GM19240 (cell line): ENCODE measurements at regions not wholly inside any gene's neighbourhood (a gene's known extent, or its start where the extent isn't known, plus 50 kb on each side); places are given as distances from the start of the nearest gene placed in this dataset.

ENCODE experiments used
- DNase-seq: peaks from one replicate; pipeline ENCODE4 v3.0.0; 2011; ENCODE audit warnings: low spot score; ENCODE audit not compliant: insufficient read length

DNA sequence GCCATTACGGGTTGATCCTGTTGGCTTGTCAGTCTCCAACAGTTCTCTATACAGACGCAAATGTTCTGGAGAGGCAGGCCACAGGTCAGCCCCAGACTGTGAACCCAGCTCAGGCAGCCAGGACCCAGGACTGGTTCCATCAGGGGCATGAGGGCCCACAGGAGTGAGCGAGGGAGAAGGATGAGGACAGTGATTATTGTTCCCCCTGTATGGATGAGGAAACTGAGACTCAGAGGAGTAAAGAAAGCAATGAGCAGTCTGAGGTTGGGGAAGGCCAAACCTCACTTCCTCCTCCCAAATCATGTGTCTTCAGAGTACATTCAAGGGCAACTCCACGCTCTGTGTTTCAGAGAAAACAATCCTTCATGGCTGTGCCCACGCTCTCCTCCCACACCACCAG, 121.9 kb downstream of the RPLP1 start:
- DNase-seq, result no peak

DNA sequence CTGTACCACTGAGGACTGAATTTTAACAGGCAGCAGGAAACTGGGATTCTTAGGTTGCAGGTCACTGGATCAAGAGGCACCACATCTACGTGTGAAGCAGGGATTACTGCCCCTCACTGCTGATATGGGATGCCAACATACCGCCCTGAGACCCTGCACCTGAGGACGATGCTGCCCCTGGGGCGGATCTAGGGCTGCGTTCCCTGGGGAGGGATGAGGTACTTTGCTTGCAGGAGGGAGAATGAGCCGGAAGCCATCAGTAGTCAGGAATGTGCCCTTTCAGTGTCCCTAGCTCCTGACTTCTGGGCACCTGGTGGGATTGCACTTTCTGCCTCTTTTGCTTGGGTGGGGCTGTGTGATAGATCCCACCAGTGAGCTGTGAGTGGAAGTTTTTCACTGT, 122.8 kb downstream of the RPLP1 start:
- DNase-seq, result no peak

DNA sequence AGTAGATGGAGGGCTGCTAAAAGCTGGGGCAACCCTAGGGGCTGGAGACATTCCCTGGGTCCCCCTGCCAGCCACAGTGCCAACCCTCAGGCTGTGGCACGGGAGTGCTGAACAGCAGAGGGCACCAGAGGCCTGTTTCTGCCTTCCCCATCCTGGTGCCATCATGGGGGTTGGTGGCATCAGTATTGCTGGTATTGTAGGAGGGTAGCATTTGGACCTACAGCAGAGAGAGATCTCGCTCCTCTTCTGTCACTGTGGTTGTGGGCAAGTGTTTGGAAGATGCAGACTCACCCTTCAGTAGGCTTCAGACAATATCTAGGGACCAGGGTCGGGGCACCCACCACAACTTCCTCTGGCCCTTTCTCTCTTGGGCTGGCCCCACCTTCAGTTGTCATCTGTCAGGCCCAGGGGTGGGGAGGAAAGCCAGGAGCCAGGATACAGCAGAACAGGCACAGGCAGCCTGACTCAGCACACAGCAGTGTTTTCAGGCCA, 123.5 kb downstream of the RPLP1 start:
- DNase-seq, result no peak

DNA sequence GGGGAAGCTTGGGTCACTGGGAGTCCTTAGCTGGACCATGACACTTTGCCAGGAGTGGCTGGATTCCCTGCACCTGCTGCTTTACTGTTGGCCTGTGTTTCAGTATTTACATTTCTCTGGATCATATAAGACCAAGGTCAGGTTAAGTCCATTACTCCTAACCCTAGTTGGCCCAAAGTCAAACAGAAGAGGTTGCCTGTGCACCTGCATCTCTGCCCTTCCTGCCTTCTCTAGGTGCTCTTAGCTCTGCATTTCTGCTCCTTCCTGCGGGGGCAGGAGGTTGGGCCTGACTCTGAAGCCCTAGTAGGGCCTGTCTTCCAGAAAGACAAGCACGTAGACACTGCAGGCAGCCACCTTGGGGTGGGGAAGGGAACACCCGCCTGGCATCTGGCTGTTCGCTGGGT, 124.3 kb downstream of the RPLP1 start:
- no peak for DNase-seq

DNA sequence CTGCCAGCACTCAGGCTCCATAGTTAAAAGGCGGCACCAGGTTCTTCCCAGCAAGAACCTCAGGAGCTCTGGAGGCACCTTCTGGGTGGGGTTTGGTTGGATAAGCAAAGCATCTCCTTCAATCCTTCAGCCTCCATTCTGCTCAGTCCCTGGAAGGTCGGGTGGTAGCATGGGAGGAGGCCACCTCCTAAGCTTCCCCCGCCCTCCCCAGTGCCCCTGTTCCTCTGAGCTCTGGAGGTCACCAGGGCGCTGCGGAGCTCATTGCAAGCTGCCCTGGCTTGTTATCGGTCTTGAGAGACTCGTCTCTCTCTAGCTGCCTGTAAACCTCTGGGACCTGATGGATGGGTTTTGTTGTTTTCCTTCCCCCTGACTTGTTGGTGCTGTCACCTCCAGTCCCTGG, 124.8 kb downstream of the RPLP1 start:
- DNase-seq, result no peak

DNA sequence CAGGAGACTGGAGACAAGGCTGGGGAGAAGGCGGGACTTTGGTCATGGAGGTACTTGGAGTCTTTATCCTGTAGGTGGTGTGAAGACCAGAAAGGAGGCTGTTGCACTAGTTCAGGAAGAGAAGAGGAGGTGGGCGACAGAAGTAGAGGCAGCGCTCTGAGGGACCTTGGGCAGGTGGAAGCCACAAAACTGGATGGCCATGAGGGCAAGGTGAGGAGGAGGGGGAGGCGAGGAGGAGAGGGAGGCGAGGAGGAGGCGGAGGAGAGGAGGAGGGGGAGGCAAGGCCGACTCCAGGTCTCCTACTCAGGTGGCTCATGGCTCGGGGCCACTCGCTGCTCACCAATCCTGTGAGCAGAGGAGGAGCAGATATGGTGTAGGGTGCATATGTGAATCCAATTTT, 125.6 kb downstream of the RPLP1 start:
- no peak for DNase-seq

DNA sequence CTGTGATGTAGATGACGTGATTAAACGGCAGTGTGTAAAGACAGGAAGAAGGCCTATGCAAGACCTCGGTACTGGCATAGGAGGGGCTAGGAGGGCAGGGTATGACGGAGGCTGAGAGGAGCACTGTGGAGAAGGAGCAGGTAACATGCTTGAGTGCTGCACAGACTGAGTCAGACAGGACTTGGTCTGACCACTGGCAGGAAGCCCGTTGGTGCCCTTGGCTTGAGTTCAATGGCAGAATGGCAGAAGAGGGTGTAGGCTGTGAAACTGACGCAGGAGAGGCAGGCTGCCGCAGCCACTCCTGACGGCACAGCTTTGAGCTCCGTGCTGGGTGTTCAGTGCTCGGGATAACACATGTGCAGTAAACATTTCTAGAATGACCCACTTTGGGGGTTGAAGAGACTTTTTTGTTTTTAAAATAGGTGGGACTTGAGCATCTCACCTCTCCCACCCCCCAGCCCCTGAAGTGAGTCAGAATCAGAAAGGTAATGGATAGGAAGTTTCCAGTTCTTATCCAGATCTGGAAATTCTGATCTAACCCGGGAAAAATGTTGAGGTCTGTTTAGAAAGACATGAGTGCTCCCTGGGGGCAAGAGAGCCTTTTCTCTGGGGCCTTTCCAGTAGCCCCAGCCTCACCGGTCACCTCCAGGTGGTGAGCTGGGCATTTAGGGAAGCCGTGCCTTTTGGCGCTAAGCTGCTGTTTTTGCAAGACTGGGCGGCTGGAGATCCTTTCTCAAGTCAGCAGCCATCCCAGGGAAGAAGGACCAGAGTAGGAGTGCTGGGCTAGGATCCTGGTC, 126.4 kb downstream of the RPLP1 start:
- no peak for DNase-seq

DNA sequence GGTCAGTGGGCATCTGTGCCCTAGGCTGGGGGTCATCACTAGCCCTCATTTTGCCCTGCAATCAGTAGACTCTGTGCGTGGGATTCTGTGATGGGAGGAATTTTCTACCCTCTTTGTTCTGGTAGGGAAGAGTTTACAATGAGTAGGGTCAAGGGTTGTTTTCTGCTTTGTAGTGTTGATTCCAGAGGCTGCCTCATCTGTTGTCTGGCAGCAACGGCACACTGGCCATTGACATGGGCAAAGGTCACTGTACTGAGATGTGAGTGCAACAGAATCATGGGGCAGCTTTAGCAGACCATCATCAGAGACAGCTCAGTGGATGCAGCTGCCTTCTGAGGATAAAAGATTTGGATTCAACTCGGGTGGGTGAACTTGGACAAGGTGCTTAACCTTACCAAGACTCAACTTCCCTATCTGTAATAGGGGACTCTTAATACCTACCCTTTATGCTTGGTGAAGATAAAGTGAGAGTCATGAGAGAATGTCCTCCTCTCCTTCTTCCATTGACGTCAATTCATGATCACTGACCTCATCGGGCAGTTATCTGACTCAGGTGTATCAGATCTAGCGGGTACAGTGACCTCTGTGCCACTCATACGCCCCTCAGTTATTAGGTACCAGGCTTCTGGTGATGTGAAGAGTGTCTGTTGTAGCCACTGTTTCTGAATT, 127.5 kb downstream of the RPLP1 start:
- no peak for DNase-seq

DNA sequence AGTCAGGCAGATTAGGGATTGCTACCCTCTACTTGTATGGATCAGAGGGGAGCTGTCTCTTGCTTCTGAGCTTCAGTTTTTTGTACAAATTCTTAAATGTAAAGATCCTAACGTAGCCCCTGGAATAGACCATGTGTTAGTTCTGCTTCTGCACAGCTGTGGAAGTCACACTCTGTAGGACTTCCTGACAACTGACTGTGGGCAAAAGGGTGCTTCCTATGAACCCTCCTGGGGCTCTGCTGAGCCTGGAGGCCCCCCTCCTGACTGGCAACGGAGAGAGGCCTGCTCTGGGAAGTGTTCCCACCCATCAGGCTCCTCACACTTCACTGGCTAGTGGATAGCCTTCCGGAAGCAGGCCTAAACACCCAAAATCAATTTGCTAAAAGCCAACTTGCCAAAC, 131.0 kb downstream of the RPLP1 start:
- DNase-seq, result no peak

DNA sequence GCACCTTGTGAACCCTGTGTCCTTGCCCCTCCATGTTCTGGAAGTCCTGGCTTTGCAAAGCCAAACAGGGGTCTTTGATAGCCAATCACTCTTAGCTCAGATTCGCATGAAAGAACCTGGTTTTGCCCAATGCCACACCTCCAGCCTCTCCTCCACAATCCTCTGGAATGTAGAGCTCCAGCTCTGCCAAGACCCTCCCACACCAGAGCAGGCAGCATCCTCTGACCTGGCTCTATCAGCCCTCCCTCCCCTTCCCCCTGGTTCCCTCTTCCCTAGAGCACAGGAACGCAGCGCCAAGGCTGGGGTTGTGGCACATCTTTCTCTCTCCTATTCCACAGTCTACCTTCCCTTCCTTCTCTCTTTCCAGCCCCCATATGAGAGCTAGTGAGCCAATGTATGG, 133.3 kb downstream of the RPLP1 start:
- DNase-seq, result no peak

DNA sequence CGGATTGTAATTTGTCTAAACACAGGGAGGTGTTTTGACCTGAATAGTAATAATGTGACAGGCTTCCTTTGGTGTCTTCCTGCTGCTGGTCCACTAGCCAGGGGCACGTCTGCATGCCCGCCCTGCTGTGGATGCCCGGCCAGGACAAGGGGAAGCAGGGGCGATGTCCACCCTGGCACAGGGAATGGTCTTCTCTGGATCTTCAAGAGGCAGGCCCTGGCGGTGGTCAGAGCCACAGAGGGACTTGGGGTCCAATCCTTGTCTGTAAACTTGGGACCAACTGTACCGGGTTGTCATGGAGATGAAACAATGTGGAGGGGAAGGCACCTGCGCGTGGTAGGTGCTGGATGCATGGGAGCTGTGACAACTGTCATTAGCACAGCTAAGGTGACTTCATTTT, 134.1 kb downstream of the RPLP1 start:
- DNase-seq, result no peak

DNA sequence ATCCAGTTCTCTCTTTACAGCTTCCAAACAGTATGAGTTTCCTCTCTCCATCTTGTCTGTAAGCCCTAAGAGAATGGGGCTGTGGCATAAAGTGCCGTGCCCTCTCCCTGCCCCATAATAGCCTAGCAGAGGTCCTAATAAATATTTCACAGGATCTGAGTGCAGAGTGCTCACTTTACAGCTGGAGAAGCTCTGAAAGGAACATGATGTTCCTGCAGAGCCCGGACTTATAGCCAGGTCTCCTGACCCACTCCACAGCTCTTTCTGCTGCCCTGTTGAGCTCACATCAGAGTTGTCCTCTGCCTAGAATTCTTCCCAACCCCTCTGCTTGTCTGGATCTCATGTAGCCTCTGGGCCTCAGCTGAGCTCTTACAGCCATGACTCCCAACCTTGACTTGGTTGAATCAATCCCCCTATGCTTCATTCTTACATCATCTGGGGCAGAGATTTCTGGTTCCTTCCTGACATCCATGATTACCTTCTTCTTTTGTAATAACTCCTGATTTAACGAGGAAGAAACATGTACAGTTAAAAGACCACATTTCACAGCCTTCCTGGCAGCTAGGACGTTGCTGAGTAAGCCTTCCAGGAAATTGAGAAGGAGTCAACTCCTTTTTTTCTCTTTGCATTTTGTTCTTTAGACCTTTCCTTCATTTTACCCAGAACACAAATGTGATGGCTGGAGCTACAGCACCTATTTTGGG, 135.3 kb downstream of the RPLP1 start:
- DNase-seq, result no peak

DNA sequence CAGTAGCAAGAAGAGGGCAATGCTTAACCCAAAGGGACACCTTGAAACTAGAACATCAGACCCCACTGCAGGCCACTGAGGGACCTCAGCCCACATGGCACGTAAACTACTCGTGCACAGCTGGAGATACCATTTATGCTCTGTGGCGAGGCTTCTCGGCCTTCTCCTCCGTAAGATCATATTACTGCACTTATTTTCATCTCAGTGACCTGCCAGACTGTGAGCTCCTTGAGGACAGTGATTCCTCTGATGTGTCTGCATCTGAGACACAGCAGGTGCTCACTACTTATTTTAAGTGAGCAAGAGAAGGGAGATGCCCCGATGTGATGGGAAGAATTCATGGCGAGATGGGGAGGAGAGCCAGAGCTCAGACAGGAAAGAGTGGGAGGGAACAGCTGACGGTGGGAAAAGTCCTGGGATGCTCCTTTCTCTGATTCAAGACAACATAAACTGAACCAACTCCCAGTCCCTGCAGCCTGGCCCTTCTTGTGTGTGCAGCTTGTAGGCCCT, 137.6 kb downstream of the RPLP1 start:
- no peak for DNase-seq

DNA sequence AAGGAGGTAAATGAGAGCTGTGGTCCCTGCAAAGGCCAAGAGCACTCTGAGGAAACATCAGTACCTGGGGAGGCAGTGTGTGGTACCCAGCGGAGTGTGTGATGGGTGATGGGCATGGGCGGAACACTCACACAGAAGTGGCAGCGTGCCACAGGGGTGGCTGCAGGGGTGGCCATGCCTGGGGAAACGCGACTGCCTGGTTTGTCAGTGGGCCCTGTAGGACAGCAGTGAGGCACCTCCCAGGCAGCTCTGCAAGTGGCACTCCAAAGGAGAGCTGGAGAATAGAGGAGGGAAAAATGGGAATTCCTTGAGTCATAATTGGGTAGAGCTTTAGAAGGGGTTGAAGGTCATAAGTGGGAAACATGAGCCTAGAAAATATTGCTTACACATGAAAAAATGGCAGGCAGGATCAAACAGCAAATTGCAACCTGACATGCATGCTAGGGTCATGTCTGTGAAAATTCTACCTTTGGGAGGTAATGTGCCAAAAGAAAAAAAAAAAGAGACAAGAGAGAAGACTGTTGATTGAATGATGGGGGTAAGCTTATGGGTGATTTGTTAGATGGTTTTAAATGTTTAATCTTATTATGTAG, 138.4 kb downstream of the RPLP1 start:
- DNase-seq, result no peak

DNA sequence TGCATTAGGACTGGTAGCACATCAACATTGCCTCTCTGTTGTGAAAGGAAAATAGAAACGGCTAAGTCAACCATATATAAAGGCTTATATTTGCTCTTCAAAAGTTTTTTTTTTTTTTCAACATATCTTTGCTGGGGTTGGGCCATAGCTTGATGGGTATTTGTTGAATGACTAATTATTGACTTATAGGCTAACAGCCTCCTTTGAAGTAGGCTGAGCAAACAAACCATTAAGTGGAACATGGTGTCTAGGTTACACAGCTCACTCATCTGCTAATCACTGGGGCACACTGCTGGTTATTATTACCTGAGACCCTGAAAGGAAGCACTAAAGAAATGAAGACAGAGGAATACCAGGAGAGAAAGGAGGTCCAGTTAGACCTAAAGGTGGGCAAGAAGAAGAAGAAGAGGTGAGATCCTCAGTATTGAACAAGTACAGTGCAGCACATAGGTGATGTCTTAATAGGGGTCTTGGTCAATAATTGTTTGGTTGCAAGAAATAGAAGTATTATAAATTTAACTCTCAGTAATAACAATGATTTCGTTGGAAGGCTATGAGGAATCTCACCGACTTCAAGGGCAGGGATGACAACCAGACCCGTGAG, 139.4 kb downstream of the RPLP1 start:
- no peak for DNase-seq

DNA sequence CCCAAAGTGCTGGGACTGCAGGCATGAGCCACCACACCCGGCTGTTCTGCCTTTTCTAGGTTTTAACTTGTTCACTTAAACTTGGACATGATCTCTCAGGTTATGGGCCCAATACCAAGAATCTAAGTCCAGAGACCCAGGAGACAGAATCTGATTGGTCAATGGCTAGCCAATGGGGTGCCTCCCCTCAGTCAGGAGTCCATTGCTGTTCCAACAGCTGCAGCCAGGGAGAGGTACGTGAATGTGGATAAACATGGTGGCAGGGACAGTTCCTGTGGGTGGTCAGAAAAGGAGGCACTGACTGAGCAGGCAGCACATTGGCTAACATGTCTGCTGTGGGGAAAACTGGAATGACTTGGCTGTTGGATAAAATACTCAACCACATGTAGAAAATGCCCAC, 140.3 kb downstream of the RPLP1 start:
- no peak for DNase-seq

DNA sequence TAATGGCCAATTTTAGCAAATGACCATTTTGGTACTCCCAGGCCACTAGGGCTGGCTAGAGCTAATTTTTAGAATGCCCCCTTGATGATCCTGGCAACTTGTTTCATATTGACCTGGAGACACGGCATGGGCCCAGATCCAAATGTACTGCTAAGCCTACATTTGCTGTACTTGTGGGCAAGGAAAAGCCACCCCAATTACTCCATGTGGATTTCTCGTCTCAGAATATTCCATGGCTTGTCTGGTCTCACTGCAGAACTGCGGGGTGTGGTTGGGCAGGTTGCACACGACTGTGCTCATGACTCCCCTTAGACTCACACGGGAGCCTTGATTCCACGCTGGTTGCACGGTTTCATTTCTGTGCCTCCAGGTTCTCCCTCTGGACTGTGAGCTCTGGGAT, 140.9 kb downstream of the RPLP1 start:
- no peak for DNase-seq

DNA sequence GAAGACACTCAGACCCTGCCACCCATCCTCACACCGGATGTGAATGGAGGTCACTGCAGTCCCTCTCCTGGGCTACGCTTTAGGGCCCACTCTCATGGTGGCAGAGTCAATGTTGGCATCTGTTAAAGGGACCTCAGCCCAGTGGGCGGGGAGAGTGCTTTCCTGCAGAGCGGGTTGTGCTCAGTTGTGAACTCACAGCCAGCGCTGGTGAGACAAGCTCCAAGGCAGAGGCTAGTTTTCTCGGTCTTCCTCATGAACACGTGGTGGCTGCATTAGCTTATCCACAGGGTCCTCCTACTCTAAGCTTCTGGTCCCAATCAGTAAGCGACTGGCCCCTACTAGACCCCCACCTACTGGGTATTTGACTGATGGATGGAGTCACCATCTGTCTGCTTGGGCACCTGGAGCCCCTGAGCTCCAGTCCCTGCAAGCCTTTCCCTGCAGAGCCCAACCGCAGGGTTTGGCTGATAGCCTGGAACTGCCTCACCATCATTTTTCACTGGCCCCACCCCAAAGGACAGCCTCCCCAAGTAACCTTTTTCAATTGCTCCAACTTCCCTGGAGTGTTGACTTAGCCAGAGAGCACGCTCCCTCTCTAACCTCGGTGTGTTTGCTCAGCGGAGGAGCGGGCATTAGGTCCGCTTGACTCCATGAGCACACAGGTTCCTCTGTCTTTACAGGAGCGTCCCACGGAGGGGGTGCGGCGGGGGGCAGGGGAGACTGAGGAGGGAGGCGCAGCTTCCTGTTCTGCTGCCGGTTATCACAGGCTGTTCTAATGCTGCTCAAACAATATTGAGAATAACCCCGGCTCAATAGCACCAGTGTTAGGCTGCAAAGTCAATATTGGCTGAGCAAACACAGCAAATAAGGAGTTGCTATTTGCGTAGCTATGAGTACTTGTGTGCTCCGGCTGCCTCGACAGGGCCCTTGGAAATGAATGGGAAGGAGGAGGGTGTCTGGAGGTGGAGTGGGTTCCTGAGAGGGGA, 141.7 kb downstream of the RPLP1 start:
- no peak for DNase-seq

DNA sequence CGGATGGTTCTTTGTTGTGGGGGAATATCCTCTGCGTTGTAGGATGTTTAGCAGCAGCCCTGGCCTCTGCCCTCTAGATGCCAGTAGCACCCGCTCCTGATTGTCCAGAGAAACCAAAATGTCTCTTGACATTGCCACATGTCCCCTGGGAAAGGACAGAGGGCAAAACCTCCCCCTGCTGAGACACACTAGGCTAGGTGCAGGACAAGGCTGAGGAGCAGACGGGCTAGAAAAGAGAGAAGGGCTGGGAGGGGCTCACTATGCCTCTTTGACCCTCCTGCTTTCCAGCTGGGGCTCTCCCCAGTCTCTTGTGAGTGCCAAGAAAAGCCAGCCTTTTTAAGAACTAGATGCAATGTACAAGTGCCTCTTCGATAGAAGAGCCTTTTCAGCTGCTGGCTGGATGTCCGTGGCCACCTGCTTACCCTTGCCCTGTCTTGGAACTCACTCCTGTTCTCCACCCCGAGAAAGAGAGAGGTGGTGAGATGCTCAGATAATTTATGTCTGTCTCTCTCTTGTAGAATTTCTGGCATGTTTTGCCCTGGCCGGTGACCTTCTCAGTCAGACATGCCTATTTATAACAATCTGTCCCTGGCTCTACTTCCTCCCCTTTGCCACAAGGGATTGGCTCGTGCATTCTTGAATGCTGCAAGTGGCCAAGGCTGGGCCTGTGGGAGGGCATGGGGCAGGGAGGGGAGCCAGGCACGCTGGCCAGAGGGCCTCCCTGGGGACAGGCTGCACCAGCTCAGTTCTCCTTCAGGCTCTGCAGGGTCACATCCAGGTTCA, 142.6 kb downstream of the RPLP1 start:
- DNase-seq, result no peak
